K562 (cell line): ENCODE measurements at regions not wholly inside any gene's neighbourhood (a gene's known extent, or its start where the extent isn't known, plus 50 kb on each side); places are given as distances from the start of the nearest gene placed in this dataset.
"Not testable (repeated sequence)": the region's sequence is repeated elsewhere in the genome, so short reads cannot be mapped to it uniquely, and the experiment has no call there.

Experiments
- ATAC-seq: fragments of 200-7000 bp; cut with Tn5 transposase; 3 replicates; pipeline ENCODE4 v1.9.1; 2020; ENCODE audit warnings: moderate library complexity
- BruUV-seq: library from RNA; stranded (reverse); fragments of 400-500 nt; replicated peaks from 2 replicates; lab custom pipeline; 2021; lab: Mats Ljungman, UMichigan
- CTCF ChIA-PET: fragments of 300-600 bp; formaldehyde crosslinking; extraction: SDS; loops from one replicate; lab custom pipeline; 2021; ENCODE audit warnings: low intra/inter-chr PET ratio; lab: Yijun Ruan, JAX
- POLR2A ChIA-PET: fragments of 300-600, 350-650 bp; sonication (Branson Sonifier 250); formaldehyde crosslinking; extraction: SDS; loops from one replicate; lab custom pipeline; 2021; ENCODE audit warnings: antibody characterized with exemption, inconsistent platforms; lab: Yijun Ruan, JAX
- DNase-seq, 4 experiments: peaks; one replicate each; pipeline versions ENCODE4 v3.0.0 to v3.0.0-alpha.2; 2011 to 2018; ENCODE audit warnings: low spot score in 3 of 4, mixed read lengths in 3 of 4; ENCODE audit errors: extremely low read depth in 1 of 4
- FAIRE-seq: peaks from 2 replicates; lab custom pipeline; 2011; peaks lifted over from hg19 to GRCh38; lab: Jason Lieb, UNC
- H2AFZ ChIP-seq: 2 replicates; pipeline ENCODE4 v1.6.0; 2011; ENCODE audit warnings: low read depth, low read length, control low read depth, inconsistent platforms
- H3K27ac ChIP-seq: fragments of 200-600 bp; 3 replicates; pipeline ENCODE4 v1.8.0; 2011; ENCODE audit warnings: low read depth, mild to moderate bottlenecking, control low read depth, inconsistent platforms, low read length, moderate library complexity, mixed read lengths; ENCODE audit errors: extremely low read depth
- H3K27me3 ChIP-seq, 2 experiments: fragments of 300-600 bp in 1 of 2; 2 replicates in 1 of 2; 3 replicates in 1 of 2; pipeline versions ENCODE4 v1.6.0 to v1.8.0; 2011; ENCODE audit warnings: inconsistent platforms in 2 of 2, low read length in 2 of 2, mild to moderate bottlenecking in 1 of 2, mixed read lengths in 1 of 2, moderate library complexity in 1 of 2; ENCODE audit not compliant: control insufficient read depth in 2 of 2, insufficient read depth in 2 of 2
- H3K36me3 ChIP-seq: fragments of 300-600 bp; 3 replicates; pipeline ENCODE4 v1.8.0; 2011; ENCODE audit warnings: mild to moderate bottlenecking, low read length, inconsistent platforms; ENCODE audit not compliant: control insufficient read depth, insufficient read depth
- H3K4me1 ChIP-seq, 2 experiments: fragments of 200-600 bp in 1 of 2; replicated peaks in 1 of 2; 2 replicates in 1 of 2; 3 replicates in 1 of 2; pipeline versions ENCODE4 v1.5.1 to v1.8.0; 2011; ENCODE audit warnings: inconsistent platforms in 2 of 2, low read length in 2 of 2, mild to moderate bottlenecking in 1 of 2, mixed read lengths in 1 of 2, moderate library complexity in 1 of 2; ENCODE audit not compliant: control insufficient read depth in 2 of 2, insufficient read depth in 2 of 2
- H3K4me2 ChIP-seq: 2 replicates; pipeline ENCODE4 v1.6.1; 2011; ENCODE audit warnings: low read length, control low read depth, inconsistent platforms, mixed read lengths; ENCODE audit not compliant: insufficient read depth
- H3K4me3 ChIP-seq: fragments of 200-600 bp; sonication (generic), shearing (Covaris generic); 2 replicates; pipeline ENCODE4 v1.5.1; 2016; ENCODE audit warnings: control low read depth, inconsistent platforms
- H3K79me2 ChIP-seq: fragments of 200-600 bp; 3 replicates; pipeline ENCODE4 v1.8.0; 2011; ENCODE audit warnings: low read length, inconsistent platforms; ENCODE audit not compliant: control insufficient read depth, insufficient read depth
- H3K9ac ChIP-seq, 2 experiments: 2 replicates each; pipeline versions ENCODE4 v1.6.0 to v1.6.1; 2011; ENCODE audit warnings: low read depth in 2 of 2, low read length in 2 of 2, control low read depth in 1 of 2, inconsistent platforms in 1 of 2, mild to moderate bottlenecking in 1 of 2, mixed read lengths in 1 of 2; ENCODE audit not compliant: insufficient read depth in 1 of 2
- H3K9me1 ChIP-seq: one replicate; pipeline ENCODE4 v1.6.0; 2011; ENCODE audit warnings: inconsistent platforms, mild to moderate bottlenecking, low read length, moderate library complexity; ENCODE audit not compliant: control insufficient read depth, insufficient read depth
- H3K9me3 ChIP-seq: replicated peaks from 2 replicates; pipeline ENCODE4 v1.5.1; 2011; ENCODE audit warnings: low read depth, low read length, inconsistent platforms; ENCODE audit not compliant: control insufficient read depth, insufficient read depth
- H4K20me1 ChIP-seq: replicated peaks from 2 replicates; pipeline ENCODE4 v1.6.1; 2011; ENCODE audit warnings: low read length, inconsistent platforms, mixed read lengths; ENCODE audit not compliant: control insufficient read depth, insufficient read depth
- ILK ChIP-seq: fragments of 450-650 bp; IDR thresholded peaks from 2 replicates; pipeline ENCODE4 v1.6.1; 2016; ENCODE audit warnings: missing genetic modification characterization, low read depth, mild to moderate bottlenecking, missing compliant biosample characterization, moderate library complexity, borderline replicate concordance
- RBBP5 ChIP-seq: fragments of 200-600 bp; sonication (generic); IDR thresholded peaks from 2 replicates; pipeline ENCODE4 v1.6.1; 2012; ENCODE audit warnings: borderline replicate concordance, mild to moderate bottlenecking, low read length, control low read depth, inconsistent platforms; ENCODE audit not compliant: insufficient read depth, poor library complexity, severe bottlenecking
- SIRT6 ChIP-seq: IDR thresholded peaks from one replicate; pipeline ENCODE4 v1.6.1; 2012; ENCODE audit warnings: low read depth, mild to moderate bottlenecking, control low read depth, inconsistent platforms, low read length, moderate library complexity
- WGBS: fragments of 100-300 bp; shearing (Covaris generic); methylation state at CpG from one replicate; pipeline ENCODE4 v1.1.6; 2016; ENCODE audit warnings: low coverage, mixed read lengths; ENCODE audit not compliant: insufficient coverage; ENCODE audit errors: missing lambda C conversion rate; 5-methylcytosine and 5-hydroxymethylcytosine counted together
- in situ Hi-C: fragments of 300-500 bp; cut with MboI; formaldehyde crosslinking; loops from 4 replicates; pipeline ENCODE4 v1.15.0; 2018; ENCODE audit warnings: inconsistent platforms, mixed read lengths
- intact Hi-C: fragments of 100-400 bp; cut with micrococcal nuclease; formaldehyde crosslinking; loops from 2 replicates; pipeline ENCODE4 v1.14.2; 2022
- TF ChIP-seq, protein P1 (sequence below): fragments of 450-650 bp; formaldehyde crosslinking; IDR thresholded peaks from 2 replicates; pipeline ENCODE4 v1.4.0; 2020; ENCODE audit warnings: mild to moderate bottlenecking, mixed read lengths
- TF ChIP-seq, protein P2 (sequence below), 2 experiments: fragments of 450-650 bp in 1 of 2; sonication (generic) in 1 of 2; formaldehyde crosslinking; conservative IDR thresholded peaks; 2 replicates each; pipeline versions ENCODE4 v1.4.0 to v1.8.1; 2020 to 2022; ENCODE audit warnings: mild to moderate bottlenecking in 1 of 2, missing genetic modification reagents in 1 of 2
- TF ChIP-seq, protein P3 (sequence below), 2 experiments: IDR thresholded peaks in 1 of 2; conservative IDR thresholded peaks in 1 of 2; 2 replicates each; pipeline ENCODE4 v1.6.1; 2016; ENCODE audit warnings: low read depth in 2 of 2, mild to moderate bottlenecking in 1 of 2, missing compliant biosample characterization in 1 of 2, missing genetic modification characterization in 1 of 2, moderate library complexity in 1 of 2

DNA sequence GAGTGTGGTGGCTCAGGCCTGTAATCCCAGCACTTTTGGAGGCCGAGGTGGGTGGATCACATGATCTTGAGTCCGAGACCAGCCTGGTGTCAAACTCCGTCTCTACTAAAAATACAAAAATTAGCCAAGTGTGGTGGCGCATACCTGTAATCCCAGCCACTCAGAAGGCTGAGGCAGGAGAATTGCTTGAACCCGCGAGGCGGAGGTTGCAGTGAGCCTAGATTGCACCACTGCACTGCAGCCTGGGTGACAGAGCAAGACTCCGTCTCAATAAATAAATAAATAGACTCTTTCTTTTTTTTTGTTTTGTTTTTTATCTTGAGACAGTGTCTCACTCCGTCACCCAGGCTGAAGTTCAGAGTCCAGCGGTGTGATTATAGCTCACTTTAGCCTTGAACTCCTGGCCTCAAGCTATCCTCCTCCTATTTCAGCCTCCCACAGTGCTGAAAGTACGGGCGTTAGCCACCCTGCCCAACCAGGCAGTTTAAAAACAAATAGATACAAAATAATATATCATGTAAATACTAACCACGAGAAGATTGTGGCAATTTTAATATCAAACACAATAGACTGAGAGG lies 1158.0 kb upstream of the TMEFF2 start:
- FAIRE-seq, ATAC-seq, H3K27ac ChIP-seq, in situ Hi-C loops, H3K9me1 ChIP-seq, H3K36me3 ChIP-seq, H4K20me1 ChIP-seq, POLR2A ChIA-PET, DNase-seq, H2AFZ ChIP-seq, H3K9me3 ChIP-seq, BruUV-seq, intact Hi-C loops, H3K27me3 ChIP-seq, H3K4me3 ChIP-seq, H3K4me2 ChIP-seq, H3K9ac ChIP-seq, H3K4me1 ChIP-seq, CTCF ChIA-PET, H3K79me2 ChIP-seq: not testable (repeated sequence)
- WGBS: 7% methylated on average over 11 of the region's 13 CpGs
- TF ChIP-seq, protein P1, sequence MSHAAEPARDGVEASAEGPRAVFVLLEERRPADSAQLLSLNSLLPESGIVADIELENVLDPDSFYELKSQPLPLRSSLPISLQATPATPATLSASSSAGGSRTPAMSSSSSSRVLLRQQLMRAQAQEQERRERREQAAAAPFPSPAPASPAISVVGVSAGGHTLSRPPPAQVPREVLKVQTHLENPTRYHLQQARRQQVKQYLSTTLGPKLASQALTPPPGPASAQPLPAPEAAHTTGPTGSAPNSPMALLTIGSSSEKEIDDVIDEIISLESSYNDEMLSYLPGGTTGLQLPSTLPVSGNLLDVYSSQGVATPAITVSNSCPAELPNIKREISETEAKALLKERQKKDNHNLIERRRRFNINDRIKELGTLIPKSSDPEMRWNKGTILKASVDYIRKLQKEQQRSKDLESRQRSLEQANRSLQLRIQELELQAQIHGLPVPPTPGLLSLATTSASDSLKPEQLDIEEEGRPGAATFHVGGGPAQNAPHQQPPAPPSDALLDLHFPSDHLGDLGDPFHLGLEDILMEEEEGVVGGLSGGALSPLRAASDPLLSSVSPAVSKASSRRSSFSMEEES (CRISPR knock-in tag): peak; percentile 18; the same call in 1 of the 2 replicates

DNA sequence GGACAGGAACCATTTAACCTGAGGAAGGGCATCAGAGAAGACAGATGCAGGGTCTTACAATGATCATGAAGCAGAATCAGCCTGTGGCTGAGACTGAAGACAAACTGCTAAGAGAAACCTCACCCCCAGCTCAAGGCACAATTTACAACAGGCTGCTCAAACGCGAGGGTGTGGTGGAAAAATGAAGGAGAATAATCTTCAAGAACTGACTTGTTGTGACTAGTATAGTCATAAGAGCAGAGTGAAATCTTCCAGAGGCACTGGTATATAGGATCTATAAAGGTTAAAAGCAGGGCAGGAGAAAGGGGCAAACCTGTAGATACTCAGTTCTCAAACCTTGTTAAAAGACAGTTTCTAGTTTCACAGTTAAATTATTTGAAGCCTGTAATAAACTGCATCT lies 1155.8 kb upstream of the TMEFF2 start:
- Histone ChIP-seq H3K36me3 (no peaks in the 10 kb centered on the region), H3K79me2 (no peaks in the 10 kb centered on the region), H3K27ac (no peak overlapping the region), H3K4me3 (no peak overlapping the region), H3K4me2 (no peak overlapping the region), H3K9me3 (no peaks in the 10 kb centered on the region), H3K4me1 (no peaks in the 10 kb centered on the region), H3K9me1 (no peaks in the 10 kb centered on the region), H3K9ac (no peak overlapping the region), H2AFZ (no peak overlapping the region), H3K27me3 (no peaks in the 10 kb centered on the region)
- intact Hi-C loops (no loop called here), in situ Hi-C loops (no loop called here)
- BruUV-seq: no TSS peak
- 21% methylated on average over 2 of the region's 2 CpGs for WGBS
- ATAC-seq (no peak), DNase-seq (no peak)
- ChIA-PET CTCF (no interaction called here), POLR2A (interaction anchor here (0.8 kb wide), 1 partner anchor 261 kb away, joined by 4 read pairs; no protein-coding TSS in a partner anchor)
- TF ChIP-seq, protein P2, sequence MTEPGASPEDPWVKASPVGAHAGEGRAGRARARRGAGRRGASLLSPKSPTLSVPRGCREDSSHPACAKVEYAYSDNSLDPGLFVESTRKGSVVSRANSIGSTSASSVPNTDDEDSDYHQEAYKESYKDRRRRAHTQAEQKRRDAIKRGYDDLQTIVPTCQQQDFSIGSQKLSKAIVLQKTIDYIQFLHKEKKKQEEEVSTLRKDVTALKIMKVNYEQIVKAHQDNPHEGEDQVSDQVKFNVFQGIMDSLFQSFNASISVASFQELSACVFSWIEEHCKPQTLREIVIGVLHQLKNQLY (CRISPR knock-in tag; conservative IDR thresholded peaks at IDR 0.05): no peak
- TF ChIP-seq ILK (no peak), RBBP5 (no peak), SIRT6 (no peak)
- TF ChIP-seq, protein P3, sequence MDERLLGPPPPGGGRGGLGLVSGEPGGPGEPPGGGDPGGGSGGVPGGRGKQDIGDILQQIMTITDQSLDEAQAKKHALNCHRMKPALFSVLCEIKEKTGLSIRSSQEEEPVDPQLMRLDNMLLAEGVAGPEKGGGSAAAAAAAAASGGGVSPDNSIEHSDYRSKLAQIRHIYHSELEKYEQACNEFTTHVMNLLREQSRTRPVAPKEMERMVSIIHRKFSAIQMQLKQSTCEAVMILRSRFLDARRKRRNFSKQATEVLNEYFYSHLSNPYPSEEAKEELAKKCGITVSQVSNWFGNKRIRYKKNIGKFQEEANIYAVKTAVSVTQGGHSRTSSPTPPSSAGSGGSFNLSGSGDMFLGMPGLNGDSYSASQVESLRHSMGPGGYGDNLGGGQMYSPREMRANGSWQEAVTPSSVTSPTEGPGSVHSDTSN (CRISPR knock-in tag; IDR thresholded peaks at IDR 0.05; ENCODE audit: low read depth): no peak
- TF ChIP-seq, protein P3 (tag; conservative IDR thresholded peaks at IDR 0.05; ENCODE audit: low read depth): no peak
- TF ChIP-seq, all 486 proteins: peak for 0
- no peaks in the 10 kb centered on the region for H4K20me1 ChIP-seq
- no peak for FAIRE-seq
